Stimulated activated CD4-positive, alpha-beta T cell treated with anti-CD3 and anti-CD28 coated beads, Interleukin-12 subunit alpha, Interleukin-12 subunit beta, amount 100 ng/mL, for 4 hours (primary cell): ENCODE measurements at regions not wholly inside any gene's neighbourhood (a gene's known extent, or its start where the extent isn't known, plus 50 kb on each side); places are given as distances from the start of the nearest gene placed in this dataset.

Experiments used
- DNase-seq: peaks from one replicate; pipeline ENCODE4 v3.0.0-alpha.2; 2020

DNA sequence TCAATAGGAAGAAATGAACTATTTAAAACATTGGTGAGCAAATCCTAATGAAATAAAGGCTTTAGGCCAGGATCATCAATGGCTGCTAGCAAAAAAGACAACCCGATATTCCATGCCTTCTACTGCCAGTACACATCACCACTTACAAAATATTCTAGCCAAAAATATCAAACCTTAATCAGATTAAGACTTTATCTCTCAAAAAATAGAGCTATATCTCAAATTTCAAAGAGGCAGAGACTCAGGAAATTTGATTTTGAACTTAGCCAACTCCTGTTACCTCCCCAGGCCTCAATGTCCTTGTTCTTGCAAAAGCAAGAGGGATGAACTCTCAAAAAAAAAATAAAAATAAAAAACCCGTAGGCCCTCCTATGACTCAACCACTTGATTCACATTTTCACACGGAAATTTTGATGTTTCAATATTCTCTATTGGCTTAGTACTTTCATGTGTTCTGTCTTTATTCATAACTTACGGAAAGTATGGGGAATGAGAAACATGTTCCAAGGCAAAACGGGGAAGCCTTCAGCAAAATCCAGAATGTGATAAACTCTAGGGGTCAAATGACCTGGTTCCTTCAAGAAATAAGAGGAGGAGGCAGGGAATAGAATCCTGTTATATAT lies 273.3 kb upstream of the ZPLD1 start:
- no peak for DNase-seq

DNA sequence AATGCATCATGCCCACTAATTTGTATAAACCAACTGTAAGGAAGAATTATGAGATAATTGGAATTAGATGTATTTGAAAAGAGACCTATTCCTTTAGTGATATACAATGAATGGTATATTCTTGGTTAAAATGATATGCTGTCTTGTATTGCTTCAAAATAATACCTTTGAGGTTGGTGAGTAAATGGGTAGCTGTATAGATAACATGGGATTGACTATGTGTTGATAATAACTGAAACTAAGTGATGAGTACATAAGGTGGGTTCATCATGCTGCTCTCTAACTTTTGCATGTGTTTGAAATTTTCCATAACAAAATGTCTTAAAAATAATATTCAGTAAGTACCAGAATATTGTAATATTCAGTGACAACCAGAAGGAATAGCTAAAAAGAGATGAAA lies 272.6 kb upstream of the ZPLD1 start:
- DNase-seq, result no peak

DNA sequence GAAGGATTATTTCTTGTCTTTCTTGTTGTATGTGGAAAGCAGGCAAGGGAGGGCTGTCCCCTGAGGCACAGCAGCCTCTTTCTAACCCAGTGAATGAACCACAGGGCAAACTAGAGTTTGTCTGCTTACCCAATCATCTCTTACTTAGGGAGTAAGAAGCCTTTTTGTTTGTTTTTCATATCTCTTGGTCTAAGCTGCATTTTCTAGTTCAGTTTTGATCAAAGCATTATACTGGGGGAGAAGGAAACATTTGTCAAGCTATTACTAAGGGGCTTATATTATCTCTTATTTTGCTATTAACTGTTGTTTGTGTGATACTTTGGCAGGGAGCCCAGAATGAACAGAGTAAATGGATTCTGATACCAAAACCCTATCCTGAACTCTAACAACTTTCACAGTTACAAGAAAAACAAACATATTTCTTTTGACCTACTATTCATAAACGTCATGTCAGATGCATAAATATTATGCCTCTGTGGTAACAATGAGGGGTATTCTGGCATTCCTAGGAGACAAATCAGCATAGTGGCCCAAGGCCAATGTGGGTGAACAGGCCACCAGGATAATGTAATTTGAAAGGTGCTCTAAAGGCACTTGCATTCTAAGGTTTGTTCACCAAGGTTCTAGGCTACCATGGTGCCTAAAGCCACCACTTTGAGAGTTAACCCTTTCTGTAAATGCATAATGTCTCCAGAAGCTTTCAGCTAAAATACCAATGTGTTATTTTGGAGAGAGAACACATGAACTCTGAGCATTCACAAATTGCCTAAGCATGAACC lies 271.6 kb upstream of the ZPLD1 start:
- DNase-seq, result no peak

DNA sequence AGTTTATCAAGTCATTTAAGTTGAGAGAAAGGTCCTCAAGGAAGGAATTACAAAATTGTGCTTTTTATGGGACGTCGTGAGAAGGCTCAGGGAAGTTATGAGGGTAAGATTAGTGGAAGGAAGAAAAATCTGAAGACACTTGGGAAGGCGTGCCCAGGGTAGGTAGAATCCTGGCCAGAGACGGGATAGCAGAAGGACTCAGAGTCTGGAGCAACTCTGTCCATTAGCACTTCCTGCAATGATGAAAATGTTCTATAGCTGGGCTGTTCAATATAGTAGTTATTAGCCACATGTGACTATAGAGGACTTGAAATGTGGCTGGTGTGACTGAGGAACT lies 271.0 kb upstream of the ZPLD1 start:
- DNase-seq, result no peak

DNA sequence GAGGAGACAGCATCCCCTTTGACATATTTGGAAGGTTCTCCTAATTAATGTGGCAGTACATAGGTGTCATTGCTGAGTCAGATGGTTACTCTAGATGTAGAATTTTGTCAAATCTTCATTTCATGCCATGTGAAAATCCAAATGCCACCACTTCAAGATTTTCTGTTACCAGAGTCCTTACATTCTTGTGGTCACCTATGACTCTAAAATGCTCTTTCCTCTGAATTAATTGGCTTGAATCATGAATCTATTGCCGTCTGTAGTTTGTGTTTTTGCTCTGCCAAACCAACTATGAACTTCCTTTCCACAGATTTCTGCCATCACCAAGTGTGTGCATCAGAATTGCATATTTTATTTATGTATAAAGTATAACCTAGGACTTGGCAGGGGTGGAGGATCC lies 269.4 kb upstream of the ZPLD1 start:
- no peak for DNase-seq

DNA sequence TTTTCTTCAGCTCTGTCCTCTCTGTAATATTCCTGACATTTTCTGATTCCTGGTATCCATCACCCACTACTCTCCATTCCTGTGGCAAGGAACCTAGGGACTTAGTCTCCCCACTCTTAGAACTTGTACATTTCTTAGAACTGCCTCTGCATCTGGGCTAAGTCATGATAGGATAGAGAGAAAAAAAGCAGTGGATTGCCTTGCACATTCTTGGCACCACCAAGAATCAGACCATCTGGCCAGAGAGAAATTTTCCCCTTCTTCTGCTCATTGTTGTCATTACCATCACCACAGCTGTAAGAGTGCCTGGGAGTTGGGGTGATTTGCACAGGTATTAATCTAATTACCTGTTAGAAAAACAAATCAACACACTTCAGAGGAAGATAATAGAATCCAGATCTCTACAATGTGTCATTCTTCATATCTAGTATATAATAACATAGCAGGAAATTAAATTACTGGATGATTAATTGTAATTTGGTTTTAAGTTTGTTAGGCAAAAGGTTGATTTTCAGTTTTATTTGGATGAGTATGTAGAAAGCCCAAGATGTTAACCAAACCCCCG lies 264.8 kb upstream of the ZPLD1 start:
- DNase-seq, result no peak

DNA sequence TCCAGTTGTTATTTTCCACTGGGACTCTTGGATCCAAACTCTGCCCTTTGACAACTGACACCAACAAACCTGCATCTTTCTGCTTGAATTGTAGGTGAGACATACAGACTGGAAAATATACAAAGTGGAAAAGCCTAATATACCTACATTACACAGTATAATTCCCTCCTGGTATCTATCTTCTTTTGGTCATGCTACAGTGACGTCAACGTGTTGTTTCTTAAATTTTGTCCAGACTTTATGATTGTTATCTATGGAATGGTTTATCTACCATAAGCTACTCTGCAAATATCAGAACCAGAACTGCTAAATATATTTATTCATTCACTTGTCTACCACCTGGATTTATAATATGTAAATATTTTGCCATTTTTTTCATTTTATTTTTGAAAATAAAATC lies 264.3 kb upstream of the ZPLD1 start:
- DNase-seq, result no peak

DNA sequence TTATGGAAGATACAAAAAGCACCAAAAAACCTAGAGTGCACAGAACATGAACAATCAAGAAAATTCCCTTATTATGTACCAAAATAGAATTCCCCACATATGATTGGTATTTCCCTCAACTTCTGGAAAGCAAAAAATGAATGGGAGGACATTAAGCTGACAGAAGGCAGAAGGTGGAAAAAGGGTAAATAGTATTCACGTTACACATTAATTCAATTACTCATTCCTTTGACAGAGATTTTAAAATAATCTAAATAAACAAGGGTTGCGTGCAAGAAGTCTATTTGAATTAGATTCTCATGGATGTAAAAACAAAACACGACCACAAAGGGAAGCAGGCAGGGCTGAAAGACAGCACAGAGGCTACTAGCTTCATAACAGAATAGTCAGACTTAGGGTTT lies 260.5 kb upstream of the ZPLD1 start:
- DNase-seq, result no peak

DNA sequence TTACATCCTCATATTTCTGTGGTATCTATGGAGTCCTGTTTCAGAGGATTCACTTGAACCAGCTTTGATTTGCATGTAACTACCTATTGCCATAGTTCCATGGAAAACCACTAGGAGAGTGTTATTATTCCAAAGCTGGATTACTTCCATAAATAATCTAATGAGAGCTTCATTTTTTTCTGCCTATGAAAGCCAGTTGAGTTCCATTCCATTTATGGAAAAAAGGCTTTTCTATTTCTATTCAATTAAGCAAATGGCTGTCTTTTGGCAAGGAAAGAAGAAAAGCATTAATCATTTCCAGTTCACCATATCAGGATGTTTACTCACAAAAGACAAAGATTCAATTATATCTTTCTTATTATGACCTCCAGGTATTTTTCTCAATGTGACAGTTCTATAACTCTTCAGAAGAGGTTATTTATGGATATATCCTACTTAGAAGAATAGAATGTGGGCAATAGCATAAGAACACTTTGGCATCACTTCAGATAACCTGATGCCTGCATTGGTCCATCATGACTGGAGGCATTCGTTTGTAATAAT lies 259.9 kb upstream of the ZPLD1 start:
- no peak for DNase-seq

DNA sequence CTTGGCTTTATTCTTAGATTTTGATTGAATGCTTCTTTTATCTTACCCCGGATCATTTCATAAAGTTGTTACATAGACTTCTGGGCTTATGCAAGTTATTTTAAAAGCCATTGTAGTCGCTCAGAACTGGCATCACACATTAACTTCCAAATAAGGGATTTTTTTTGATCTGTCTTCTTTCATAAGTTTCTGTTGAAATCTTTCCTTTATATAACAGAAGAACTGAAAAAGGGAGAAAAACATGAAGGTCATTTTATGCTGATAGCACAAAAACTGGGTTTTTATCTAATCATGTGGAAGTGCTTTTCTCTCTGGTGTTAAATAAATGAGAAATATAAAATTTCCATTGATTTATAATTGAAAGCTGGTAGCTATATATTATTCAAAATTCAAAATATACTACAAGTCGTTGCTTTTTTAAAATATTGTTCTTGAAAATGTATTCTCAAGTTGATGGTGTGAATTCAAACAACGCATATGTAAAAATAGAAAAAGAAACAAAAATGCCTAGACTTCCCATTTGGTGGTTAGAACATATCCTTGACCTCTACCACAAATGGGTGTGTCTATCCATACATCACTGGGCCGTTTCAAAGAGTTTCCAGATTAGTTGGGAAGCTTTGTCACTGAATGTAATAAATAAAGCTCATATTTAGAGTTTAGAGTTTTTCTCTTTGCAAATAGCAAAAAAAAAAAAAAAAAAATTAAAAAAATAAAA lies 258.3 kb upstream of the ZPLD1 start:
- DNase-seq, result no peak

DNA sequence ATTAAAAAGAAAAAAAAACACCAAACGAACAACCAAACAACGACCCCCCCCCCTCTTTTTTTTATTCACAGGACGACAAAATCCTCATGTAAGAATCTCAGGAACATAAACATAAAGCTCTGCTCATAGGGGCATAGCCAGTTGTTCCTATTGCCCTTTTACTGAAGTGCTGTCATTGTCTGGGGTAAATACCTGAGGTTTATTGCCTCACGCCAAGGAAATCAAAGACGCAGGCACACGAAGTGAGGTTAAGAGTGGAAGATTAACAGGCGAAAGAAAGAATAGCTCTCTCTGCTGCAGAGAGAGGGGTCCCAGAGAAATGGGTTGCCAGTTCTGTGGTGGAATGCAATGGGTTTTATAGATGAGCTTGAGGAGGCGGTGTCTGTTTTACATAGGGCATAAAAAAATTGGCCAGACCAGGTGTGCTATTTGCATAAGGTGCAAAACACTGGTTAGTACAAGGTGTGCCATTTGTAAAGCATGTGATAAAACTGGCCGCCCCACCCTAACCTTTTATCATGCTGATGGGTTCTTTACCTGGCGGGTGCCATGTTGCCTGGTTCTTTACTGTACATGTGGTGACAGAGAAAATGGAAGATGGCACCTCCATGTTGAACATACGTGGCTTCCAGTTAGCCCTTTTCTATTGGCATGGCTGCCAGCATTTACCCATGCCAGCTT lies 257.6 kb upstream of the ZPLD1 start:
- no peak for DNase-seq

DNA sequence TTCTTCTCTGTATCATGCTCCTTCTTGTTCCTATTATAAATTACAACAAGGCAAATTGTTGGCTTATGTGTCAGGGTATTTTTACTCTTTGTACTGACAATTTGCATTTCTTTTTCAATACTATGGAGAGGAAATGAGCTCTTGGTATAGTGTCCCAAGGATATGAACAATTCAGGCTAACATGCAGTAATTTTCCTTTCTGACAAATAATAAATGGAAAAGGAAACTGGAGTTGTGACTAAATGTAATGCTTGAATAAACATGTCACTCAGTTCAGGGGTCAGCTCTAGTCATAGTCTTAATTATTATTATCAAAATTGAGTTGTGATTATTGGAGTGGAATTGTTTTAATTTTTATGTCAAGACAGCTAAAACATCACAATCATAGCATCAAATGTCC lies 256.0 kb upstream of the ZPLD1 start:
- no peak for DNase-seq

DNA sequence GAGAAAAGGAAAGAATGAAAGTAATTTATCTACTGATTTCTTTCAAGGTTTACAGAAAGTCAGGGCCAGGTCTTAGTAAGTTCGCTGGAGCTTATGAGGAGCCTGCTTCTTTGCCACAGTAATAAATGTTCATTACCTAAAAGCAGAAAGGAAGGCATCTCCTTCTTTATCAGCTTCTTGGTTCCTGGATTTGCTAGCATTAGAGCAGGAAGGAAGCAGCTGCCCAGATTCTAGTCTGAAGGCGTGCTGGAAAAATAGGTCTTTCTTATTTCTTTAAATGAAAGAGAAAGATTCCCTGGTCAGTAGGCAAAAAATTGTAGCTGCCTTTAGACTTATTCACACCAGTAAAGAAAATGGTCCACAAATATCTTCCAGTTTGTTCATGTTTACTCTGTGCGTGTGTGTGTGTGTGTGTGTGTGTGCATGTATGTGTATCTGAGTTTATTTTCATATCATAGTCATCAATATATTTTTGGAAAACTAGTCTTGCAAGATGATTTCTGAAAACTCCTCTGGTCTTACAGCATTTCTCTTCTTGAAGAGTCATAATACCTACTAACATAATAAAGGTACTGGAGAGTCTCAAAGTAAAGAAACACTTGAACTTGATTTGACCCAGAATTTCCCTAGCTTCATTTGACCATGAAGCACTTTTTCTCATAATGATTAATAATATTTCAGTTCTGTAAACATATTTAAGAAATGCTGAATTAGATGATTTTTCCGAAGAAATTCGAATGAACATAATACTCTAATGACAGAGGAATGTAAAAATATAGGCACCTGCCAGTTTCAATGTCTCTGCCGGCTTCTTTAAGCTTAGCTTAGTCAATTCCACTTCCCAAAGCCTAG lies 255.3 kb upstream of the ZPLD1 start:
- DNase-seq, result no peak

DNA sequence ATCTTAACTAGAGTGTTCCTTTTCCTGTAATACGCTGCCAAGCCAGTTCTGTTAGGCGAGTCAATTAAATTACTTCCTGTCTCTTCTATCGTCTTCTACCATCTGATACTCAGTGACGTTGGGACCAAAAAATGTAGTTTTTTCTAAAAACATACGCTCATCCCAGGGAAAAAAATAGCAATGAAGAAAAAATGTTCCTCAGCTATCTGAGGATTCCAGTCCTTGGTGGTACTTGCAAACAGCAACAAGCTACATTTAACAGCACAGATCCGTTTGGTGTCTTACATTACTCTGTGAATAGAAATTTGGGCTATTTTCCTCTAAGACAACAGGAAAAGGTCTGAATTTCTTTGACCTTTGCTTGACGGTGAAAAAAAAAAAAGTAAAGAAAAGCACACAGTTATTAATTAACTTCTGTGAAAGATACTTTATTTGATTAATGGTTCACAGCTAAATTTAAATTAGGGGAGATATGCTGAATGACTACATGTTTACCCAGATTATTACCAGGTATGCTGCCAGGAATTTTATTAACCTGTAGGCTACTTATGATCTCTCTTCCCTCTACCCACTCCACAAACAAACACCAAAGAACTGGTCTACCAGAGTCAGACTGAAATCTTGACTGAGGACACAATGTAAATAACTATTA lies 254.4 kb upstream of the ZPLD1 start:
- no peak for DNase-seq

DNA sequence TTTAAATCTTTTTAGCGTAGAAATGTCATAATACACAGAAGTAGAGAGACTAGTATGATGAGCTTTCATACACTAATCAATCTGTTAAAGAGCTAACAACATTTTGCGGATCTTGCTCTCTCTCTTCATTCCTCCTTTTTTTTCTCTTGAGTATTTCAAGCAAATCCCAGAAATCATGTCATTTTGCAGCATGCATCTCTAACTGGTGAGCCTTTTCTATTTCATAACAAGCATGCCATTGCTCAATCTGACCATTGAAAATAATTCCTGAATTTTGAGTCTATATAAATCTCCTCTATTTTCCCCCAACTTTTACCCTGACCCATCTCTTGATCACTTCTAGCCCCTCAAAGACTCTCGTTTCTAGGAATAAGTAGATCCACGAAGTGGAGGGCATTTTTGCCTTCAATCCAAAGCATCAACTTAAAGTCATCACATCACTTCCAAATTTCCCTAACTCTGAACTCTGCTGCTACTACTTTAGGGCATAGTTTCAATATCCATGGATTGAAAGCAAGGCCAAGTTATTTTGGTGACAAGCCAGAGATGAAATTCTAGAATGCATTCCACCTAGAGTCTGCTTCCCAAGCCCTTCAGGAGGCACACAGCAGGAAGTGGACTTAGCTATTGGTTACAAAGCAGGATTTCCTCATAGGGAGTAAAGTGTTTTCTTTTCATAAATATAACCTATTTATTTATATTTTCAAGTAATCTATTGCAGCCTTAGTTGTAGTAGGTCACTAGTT lies 253.5 kb upstream of the ZPLD1 start:
- DNase-seq, result no peak

DNA sequence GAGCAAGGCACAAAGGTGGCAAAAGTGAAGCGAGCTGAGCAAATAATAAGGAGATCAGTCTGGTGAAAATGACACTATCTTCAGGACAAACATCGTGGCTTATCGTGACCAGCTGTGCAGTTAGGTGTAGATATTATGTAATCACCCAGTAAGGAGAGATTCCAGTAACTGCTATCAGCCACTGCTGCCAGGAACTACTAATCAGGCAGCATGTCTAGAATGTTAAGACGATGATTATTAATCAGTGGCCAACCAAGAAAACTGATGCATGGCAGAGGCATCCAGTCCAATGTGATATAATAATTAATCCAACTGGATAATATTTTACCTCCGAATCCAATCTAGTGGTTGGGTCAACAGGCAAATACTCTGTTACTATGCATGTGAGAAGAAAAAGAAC lies 252.7 kb upstream of the ZPLD1 start:
- DNase-seq, result no peak

DNA sequence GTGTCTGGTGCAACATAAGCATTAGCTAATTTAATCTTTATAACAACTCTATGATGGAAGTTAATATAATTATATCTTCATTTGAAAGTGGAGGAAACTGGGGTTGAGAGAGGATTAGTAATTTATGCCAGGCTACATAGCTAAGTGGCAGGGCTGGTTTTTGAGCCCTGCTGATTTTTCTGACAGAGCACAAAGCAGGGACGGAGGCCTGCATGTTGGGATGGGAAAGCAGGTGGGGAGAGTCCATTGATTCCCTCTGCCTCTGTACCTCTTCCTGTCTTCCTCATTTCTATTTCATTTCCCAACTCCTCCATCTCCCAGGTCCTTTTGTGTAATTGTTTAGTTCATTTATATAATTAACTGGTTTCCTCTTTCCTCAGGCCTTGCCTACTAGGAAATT lies 251.6 kb upstream of the ZPLD1 start:
- DNase-seq, result no peak

DNA sequence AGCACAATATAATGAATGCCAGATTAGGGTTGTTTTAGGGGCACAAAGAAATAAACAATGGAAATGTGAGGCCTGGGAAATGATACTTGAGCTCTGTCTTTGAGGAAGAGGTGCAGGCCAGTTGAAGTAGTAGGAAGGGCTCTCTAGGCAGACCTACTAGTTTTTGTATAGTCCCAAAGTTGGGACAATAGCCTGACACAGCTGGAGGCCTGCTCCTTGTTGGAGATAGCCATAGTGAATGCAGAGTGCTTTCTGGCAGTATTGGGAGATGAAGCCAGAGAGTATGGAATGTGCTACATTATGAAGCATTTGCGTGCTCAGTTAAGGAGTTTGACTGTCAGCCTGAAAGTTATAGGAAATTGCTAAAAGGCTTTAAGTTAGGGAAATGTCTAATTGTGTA lies 251.2 kb upstream of the ZPLD1 start:
- DNase-seq, result no peak

DNA sequence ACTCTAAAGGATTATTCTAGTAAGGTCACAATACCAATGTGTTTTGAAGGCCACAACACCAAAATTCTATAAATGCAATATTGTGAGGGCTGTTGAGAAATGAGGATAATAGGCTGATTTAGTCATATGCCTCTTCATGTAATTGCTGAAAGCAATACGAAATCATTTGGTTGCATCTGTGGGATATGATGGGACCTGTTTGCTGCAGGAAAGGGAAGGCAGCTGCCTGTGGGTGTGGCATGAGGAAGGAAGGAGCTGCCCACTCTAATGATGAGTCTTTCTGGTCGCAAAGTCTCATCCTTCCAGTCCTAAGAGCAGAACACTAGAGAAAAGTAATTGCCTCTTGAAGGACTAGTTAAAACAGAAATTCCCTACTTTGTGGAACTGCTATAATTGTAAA lies 245.3 kb upstream of the ZPLD1 start:
- no peak for DNase-seq

DNA sequence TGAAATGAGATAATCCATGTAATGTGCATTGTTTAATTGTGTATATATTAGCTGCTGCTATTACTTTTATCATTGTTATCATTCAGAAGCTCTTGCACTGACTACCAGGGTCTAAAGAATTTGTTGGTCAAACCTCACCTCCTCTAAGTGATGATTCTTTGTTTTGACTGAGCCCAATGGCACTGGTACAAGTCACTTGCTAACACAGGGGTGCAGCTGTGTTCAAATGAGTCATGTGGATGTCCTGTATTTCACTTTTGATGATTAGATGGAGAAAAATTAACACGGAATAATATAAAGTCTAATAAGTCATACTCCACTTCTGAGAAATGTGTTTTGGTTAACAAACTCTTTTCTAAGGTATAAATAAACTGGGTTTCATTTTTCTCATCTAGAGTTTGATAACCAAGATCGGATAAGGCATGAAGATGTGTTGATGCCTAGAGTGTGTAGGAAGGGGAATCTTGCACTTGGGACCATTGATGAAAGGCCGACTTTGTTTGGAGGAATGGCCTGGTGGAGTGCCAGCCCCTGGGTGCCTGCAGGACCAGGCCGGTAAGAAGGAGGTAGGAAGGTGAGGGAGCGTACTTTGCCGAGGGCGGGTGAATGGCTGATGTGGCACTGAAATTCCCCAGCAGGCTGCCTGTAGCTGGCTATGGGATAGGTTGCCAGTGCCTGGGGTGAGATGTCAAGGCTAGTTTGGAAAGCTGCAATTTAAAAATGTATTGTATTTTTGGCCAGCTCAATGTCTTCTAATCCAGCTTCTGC lies 244.7 kb upstream of the ZPLD1 start:
- no peak for DNase-seq
